GM12872 (cell line): ENCODE measurements at regions not wholly inside any gene's neighbourhood (a gene's known extent, or its start where the extent isn't known, plus 50 kb on each side); places are given as distances from the start of the nearest gene placed in this dataset.

ENCODE experiments used
- CTCF ChIP-seq: IDR thresholded peaks from 3 replicates; pipeline ENCODE4 v1.5.1; 2011; ENCODE audit warnings: low read depth, mild to moderate bottlenecking, low read length, moderate library complexity; ENCODE audit not compliant: insufficient read depth

- TF ChIP-seq CTCF: no peak
Observed at GRCh38 chr4:38539501-38539900, 124.5 kb upstream of the KLF3 start.

GRCh38 chr4:38547052-38547451 is 116.9 kb upstream of the KLF3 start:
- TF ChIP-seq CTCF: no peak

DNA sequence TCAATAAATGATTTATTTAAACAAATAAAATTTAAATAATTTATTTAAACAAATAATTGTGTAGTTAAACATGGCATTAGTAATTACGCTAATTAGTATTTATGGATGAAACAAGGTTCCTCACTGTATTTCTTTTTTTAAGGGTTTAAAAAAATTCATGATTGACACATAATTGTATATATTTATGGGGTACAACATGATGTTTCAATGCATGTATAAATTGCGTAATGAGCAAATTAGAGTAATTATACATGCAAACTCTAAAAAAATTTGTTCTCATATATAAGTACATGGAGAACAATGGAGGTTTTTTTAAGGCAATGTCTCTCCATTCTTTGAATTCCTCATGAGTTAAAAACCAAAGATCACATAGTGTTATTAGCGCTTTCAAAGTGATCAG is 115.7 kb upstream of the KLF3 start:
- no peak for TF ChIP-seq CTCF

- no peak for TF ChIP-seq CTCF
Observed at GRCh38 chr4:38559374-38559773, 104.6 kb upstream of the KLF3 start.

GRCh38 chr4:38560340-38560739 is 103.7 kb upstream of the KLF3 start:
- no peak for TF ChIP-seq CTCF

GRCh38 chr4:38560768-38561558 is 103.0 kb upstream of the KLF3 start:
- no peak for TF ChIP-seq CTCF

DNA sequence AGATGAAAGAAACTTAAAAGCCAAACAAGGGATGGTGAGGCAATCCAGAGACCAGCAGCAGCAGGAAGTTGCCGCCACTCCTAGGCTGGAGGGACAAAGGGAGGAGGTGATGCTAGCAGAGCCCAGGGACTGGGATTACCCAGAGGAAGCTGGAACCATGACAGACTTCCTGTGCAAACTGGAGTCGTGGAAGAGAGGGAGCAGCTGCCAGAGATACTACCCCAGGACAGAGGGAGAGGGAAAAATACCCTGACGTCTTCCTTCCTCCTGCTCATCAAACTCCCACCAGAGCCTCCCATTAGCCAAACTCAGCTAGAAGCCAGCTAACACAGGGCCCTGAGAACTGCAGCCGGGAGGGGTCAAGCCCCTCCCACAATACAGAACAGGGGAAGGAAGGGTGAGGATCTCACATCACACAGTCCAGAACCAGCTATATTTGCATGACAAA is 101.2 kb upstream of the KLF3 start:
- TF ChIP-seq CTCF: no peak
